Esophagus squamous epithelium (tissue), 5 donors: ENCODE measurements at regions not wholly inside any gene's neighbourhood (a gene's known extent, or its start where the extent isn't known, plus 50 kb on each side); places are given as distances from the start of the nearest gene placed in this dataset.
A peak's percentile ranks its signal among the peaks of the same experiment; 100 is the strongest.

ENCODE experiments used
- DNase-seq: peaks from one replicate; lab custom pipeline; 2025; lab: John Stamatoyannopoulos, UW
- H3K27ac ChIP-seq, 4 donors: fragments of 200-600 bp; sonication (generic); one replicate each; pipeline ENCODE4 v1.5.1; 2016 to 2019; ENCODE audit warnings: mild to moderate bottlenecking in 1 of 4
- H3K27me3 ChIP-seq, 4 donors: fragments of 200-600 bp; sonication (generic); 1 replicate in 3 of 4; 2 replicates in 1 of 4; pipeline versions ENCODE4 v1.5.1 to v1.6.0; 2017 to 2021; ENCODE audit warnings: antibody characterized with exemption in 1 of 4
- H3K36me3 ChIP-seq, 3 donors: fragments of 200-600 bp; sonication (generic); one replicate each; pipeline ENCODE4 v1.5.1; 2016 to 2019
- H3K4me1 ChIP-seq, 3 donors: fragments of 200-600 bp; sonication (generic); one replicate each; pipeline ENCODE4 v1.5.1; 2017 to 2019
- H3K4me3 ChIP-seq, 4 donors: fragments of 200-600 bp; sonication (generic); 1 replicate in 3 of 4; 2 replicates in 1 of 4; pipeline ENCODE4 v1.5.1; 2016 to 2019; ENCODE audit warnings: mild to moderate bottlenecking in 2 of 4, moderate library complexity in 1 of 4
- H3K9me3 ChIP-seq, 3 donors: fragments of 200-600 bp; sonication (generic); one replicate each; pipeline ENCODE4 v1.5.1; 2016 to 2019
- POLR2A ChIP-seq, 4 donors: fragments of 450-650 bp; IDR thresholded peaks; one replicate each; pipeline ENCODE4 v1.6.1; 2017; ENCODE audit warnings: antibody characterized with exemption in 4 of 4, mild to moderate bottlenecking in 4 of 4, moderate library complexity in 3 of 4
- WGBS, 2 donors: methylation state at CpG; one replicate each; pipeline ENCODE4 v1.1.5; 2018; 5-methylcytosine and 5-hydroxymethylcytosine counted together
- intact Hi-C: fragments of 100-400 bp; cut with DNase I; formaldehyde crosslinking; loops from one replicate; pipeline ENCODE4 v1.15.0; 2022
- TF ChIP-seq, protein P1 (sequence below), 6 experiments: fragments of 450-650 bp in 4 of 6; fragments of 200-600 bp in 2 of 6; sonication (generic) in 2 of 6; IDR thresholded peaks; one replicate each; pipeline ENCODE4 v1.5.1; 2016 to 2019; ENCODE audit warnings: antibody characterized with exemption in 6 of 6, mild to moderate bottlenecking in 4 of 6, moderate library complexity in 4 of 6
- donor health status: DM: yes; HTN: yes; CAD: no.

DNA sequence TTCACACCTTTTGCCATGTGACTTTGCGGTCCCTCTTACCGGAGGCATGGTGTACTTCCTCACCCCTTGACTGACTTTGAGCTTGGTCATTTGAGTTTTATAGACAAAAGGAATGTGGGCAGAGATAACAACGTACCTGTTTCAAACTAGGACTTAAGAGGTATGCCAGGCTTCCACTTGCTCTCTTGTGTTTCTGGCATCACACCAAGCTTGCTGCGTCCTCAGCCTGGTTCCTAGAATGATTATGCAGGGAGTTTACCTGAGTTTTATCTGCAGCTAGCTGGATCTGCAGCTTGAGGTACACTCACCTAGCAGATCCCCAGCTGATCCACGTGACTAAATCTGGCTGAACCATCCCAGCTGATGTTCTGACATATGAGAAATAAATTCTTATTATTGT lies 66.2 kb downstream of the PLK2 start:
- Histone ChIP-seq H3K9me3 (no peaks in the 10 kb centered on the region), H3K27ac (no peak overlapping the region), H3K4me3 (no peak overlapping the region), H3K4me1 (peaks cover 0 to 7% (median 0%) of the 10 kb centered on the region in 3 donors), H3K27me3 (no peaks in the 10 kb centered on the region), H3K36me3 (no peaks in the 10 kb centered on the region)
- TF ChIP-seq, protein P1, sequence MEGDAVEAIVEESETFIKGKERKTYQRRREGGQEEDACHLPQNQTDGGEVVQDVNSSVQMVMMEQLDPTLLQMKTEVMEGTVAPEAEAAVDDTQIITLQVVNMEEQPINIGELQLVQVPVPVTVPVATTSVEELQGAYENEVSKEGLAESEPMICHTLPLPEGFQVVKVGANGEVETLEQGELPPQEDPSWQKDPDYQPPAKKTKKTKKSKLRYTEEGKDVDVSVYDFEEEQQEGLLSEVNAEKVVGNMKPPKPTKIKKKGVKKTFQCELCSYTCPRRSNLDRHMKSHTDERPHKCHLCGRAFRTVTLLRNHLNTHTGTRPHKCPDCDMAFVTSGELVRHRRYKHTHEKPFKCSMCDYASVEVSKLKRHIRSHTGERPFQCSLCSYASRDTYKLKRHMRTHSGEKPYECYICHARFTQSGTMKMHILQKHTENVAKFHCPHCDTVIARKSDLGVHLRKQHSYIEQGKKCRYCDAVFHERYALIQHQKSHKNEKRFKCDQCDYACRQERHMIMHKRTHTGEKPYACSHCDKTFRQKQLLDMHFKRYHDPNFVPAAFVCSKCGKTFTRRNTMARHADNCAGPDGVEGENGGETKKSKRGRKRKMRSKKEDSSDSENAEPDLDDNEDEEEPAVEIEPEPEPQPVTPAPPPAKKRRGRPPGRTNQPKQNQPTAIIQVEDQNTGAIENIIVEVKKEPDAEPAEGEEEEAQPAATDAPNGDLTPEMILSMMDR (IDR thresholded peaks at IDR 0.05), result no peak
- no peak for TF ChIP-seq POLR2A (IDR thresholded peaks at IDR 0.05)
- DNase-seq, result no peak
- intact Hi-C loops, result no loop called here
- 36 to 49% methylated on average over 5 of the region's 5 CpGs for WGBS, 2 donors

GRCh38 chr5:58392496-58392895 lies 67.4 kb downstream of the PLK2 start:
- Histone ChIP-seq H3K27me3 (no peaks in the 10 kb centered on the region), H3K4me3 (no peak overlapping the region), H3K4me1 (peaks cover 0 to 7% (median 0%) of the 10 kb centered on the region in 3 donors), H3K36me3 (no peaks in the 10 kb centered on the region), H3K27ac (no peak overlapping the region), H3K9me3 (no peaks in the 10 kb centered on the region)
- no peak for DNase-seq
- intact Hi-C loops, result no loop called here
- TF ChIP-seq, protein P1 (IDR thresholded peaks at IDR 0.05), result no peak
- TF ChIP-seq POLR2A (IDR thresholded peaks at IDR 0.05), result no peak
- WGBS, 2 donors, result 79 to 91% methylated on average over 4 of the region's 4 CpGs

DNA sequence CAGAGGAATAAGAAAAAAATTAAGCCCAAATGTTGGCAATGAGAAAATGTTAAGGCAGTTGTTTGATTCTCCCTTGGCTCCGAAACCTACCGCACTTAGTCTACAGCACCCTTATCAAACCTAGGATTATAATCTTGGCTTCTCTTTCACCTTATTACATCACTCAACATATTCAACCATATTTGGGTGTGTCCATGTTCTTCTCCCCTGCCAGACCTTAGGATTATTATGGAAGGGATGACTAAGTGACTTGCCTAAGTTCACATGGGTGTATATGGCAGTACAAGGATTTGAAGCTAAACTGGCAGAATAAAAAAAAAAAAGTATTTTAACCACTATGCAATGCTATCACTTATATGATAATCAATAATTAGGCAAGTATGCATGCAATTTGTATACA lies 76.4 kb downstream of the PLK2 start:
- no peak overlapping the region for H3K4me3 ChIP-seq
- no peak for TF ChIP-seq POLR2A (IDR thresholded peaks at IDR 0.05)
- TF ChIP-seq, protein P1 (IDR thresholded peaks at IDR 0.05), result no peak
- peaks cover 0 to 3% (median 0%) of the 10 kb centered on the region in 3 donors for H3K4me1 ChIP-seq
- 33 to 56% methylated on average over 2 of the region's 2 CpGs for WGBS, 2 donors
- H3K27me3 ChIP-seq, result no peaks in the 10 kb centered on the region
- DNase-seq, result no peak
- peak overlapping the region in 2 of 4 donors; percentile 23 to 31 for H3K27ac ChIP-seq
- H3K36me3 ChIP-seq, result no peaks in the 10 kb centered on the region
- peaks cover 0 to 12% (median 5%) of the 10 kb centered on the region in 3 donors for H3K9me3 ChIP-seq
- intact Hi-C loops, result no loop called here

- Histone ChIP-seq H3K27ac (no peak overlapping the region), H3K27me3 (no peaks in the 10 kb centered on the region), H3K36me3 (no peaks in the 10 kb centered on the region), H3K9me3 (peaks cover 0 to 12% (median 5%) of the 10 kb centered on the region in 3 donors), H3K4me3 (no peak overlapping the region), H3K4me1 (peaks cover 0 to 3% (median 0%) of the 10 kb centered on the region in 3 donors)
- TF ChIP-seq, protein P1 (IDR thresholded peaks at IDR 0.05), result no peak
- no peak for TF ChIP-seq POLR2A (IDR thresholded peaks at IDR 0.05)
- DNase-seq, result no peak
- WGBS, 2 donors, result 78 to 91% methylated on average over 4 of the region's 4 CpGs
- intact Hi-C loops, result no loop called here
Measured at GRCh38 chr5:58382131-58382534, 77.8 kb downstream of the PLK2 start.

GRCh38 chr5:58381566-58381965 lies 78.3 kb downstream of the PLK2 start:
- intact Hi-C loops, result no loop called here
- H3K36me3 ChIP-seq, result no peaks in the 10 kb centered on the region
- no peak overlapping the region for H3K4me3 ChIP-seq
- TF ChIP-seq POLR2A (IDR thresholded peaks at IDR 0.05), result no peak
- TF ChIP-seq, protein P1 (IDR thresholded peaks at IDR 0.05), result no peak
- no peaks in the 10 kb centered on the region for H3K27me3 ChIP-seq
- peaks cover 0 to 12% (median 5%) of the 10 kb centered on the region in 3 donors for H3K9me3 ChIP-seq
- DNase-seq, result no peak
- H3K4me1 ChIP-seq, result peaks cover 0 to 3% (median 0%) of the 10 kb centered on the region in 3 donors
- H3K27ac ChIP-seq, result no peak overlapping the region
